Activated T-helper 17 cell treated with anti-CD3 and anti-CD28 coated beads, Interleukin-2, amount 50 U/mL, for 72 hours (primary cell): ENCODE measurements at regions not wholly inside any gene's neighbourhood (a gene's known extent, or its start where the extent isn't known, plus 50 kb on each side); places are given as distances from the start of the nearest gene placed in this dataset.
"Not testable (repeated sequence)": the region's sequence is repeated elsewhere in the genome, so short reads cannot be mapped to it uniquely, and the experiment has no call there.

Experiments
- ATAC-seq: fragments of 150-1000 bp; cut with Tn5 transposase; replicated peaks from 2 replicates; pipeline ENCODE4 v1.10.0; 2021; ENCODE audit warnings: mild to moderate bottlenecking, moderate library complexity
- H3K27ac Mint-ChIP-seq: one replicate; pipeline ENCODE4 v1.8.0; 2022; ENCODE audit warnings: mixed read lengths
- H3K27me3 Mint-ChIP-seq: one replicate; pipeline ENCODE4 v1.8.0; 2022; ENCODE audit warnings: mixed read lengths
- H3K36me3 Mint-ChIP-seq: one replicate; pipeline ENCODE4 v1.8.0; 2022; ENCODE audit warnings: low read depth, mild to moderate bottlenecking, mixed read lengths
- H3K4me1 Mint-ChIP-seq: one replicate; pipeline ENCODE4 v1.8.0; 2022; ENCODE audit warnings: mixed read lengths
- H3K4me3 Mint-ChIP-seq: one replicate; pipeline ENCODE4 v1.8.0; 2022; ENCODE audit warnings: mild to moderate bottlenecking, mixed read lengths
- H3K9me3 Mint-ChIP-seq: one replicate; pipeline ENCODE4 v1.8.0; 2022; ENCODE audit warnings: mixed read lengths

DNA sequence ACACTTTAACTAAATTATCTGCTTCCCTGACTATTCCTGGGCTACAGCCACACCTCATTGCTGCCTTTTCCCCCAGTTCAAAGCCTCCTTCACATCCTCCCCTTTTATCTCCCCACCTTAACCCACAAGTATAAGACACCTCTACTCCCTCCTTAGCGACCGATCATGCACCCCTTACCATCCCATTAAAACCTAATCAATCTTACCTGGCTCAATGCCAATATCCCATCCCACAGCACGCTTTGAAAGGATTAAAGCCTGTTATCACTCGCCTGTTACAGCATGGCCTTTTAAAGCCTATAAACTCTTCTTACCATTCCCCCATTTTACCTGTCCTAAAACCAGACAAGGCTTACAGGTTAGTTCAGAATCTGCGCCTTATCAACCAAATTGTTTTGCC is 246.6 kb downstream of the ZNF608 start:
- ATAC-seq, H3K36me3 Mint-ChIP-seq, H3K27me3 Mint-ChIP-seq, H3K4me1 Mint-ChIP-seq, H3K4me3 Mint-ChIP-seq, H3K27ac Mint-ChIP-seq, H3K9me3 Mint-ChIP-seq: not testable (repeated sequence)

GRCh38 chr5:124496968-124497367 is 249.5 kb downstream of the ZNF608 start:
- not testable (repeated sequence) for H3K27me3 Mint-ChIP-seq, H3K4me1 Mint-ChIP-seq, H3K4me3 Mint-ChIP-seq, H3K27ac Mint-ChIP-seq, H3K9me3 Mint-ChIP-seq, H3K36me3 Mint-ChIP-seq, ATAC-seq

DNA sequence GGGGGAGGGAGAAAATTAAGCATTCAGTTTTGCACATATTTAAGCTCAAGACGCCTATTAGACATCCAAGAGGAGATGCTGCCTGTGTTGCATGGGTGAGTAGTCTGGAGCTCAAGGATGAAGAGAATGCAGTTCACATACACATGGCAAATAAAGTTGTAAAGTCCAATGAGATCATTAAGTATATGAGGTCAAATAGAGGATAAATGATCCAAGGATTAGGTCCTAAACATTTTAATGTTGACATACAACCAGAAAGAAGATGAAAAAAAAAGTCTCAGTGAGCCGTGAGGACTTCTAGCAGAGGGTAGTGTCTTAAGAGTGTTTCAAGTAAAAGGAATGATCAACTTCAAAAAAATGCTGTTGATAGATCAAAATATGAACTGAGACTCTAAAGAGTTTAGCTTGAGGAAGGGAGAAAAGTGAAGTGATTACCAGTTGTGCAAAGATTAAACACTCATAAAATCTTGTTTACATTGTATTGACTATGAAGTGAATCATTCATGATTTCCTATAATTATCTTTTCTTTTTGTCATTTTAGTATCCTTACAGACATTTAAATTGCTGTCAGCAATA is 251.8 kb downstream of the ZNF608 start:
- no peaks in the 10 kb centered on the region for H3K27me3 Mint-ChIP-seq
- no peaks in the 10 kb centered on the region for H3K36me3 Mint-ChIP-seq
- no peak overlapping the region for H3K4me3 Mint-ChIP-seq
- peaks cover 5% of the 10 kb centered on the region for H3K9me3 Mint-ChIP-seq
- H3K27ac Mint-ChIP-seq, result no peak overlapping the region
- H3K4me1 Mint-ChIP-seq, result no peaks in the 10 kb centered on the region
- no peak for ATAC-seq

- no peak for ATAC-seq
- Mint-ChIP-seq H3K36me3 (no peaks in the 10 kb centered on the region), H3K4me1 (no peaks in the 10 kb centered on the region)
Measured at GRCh38 chr5:124492444-124493224, 253.8 kb downstream of the ZNF608 start.

DNA sequence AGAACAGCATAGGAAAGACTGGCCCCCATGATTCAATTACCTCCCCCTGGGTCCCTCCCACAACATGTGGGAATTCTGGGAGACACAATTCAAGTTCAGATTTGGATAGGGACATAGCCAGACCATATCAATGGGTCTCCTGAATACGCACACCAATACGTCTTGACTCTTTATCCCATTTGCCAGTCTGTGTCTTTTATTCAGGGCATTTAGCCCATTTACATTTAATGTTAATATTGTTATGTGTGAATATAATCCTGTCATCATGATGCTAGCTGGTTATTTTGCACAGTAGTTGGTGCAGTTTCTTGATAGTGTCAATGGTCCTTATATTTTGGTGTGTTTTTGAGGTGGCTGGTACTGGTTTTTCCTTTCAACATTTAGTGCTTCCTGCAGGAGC is 256.1 kb downstream of the ZNF608 start:
- not testable (repeated sequence) for H3K27me3 Mint-ChIP-seq, H3K9me3 Mint-ChIP-seq, H3K4me3 Mint-ChIP-seq, ATAC-seq, H3K36me3 Mint-ChIP-seq, H3K4me1 Mint-ChIP-seq, H3K27ac Mint-ChIP-seq

More at GRCh38 chr5:124492444-124493224, 253.8 kb downstream of the ZNF608 start:
- Mint-ChIP-seq H3K4me3 (no peak overlapping the region), H3K27ac (no peak overlapping the region), H3K9me3 (peaks cover 9% of the 10 kb centered on the region), H3K27me3 (no peaks in the 10 kb centered on the region)

- ATAC-seq, result no peak
- Mint-ChIP-seq H3K27ac (no peak overlapping the region), H3K4me3 (no peak overlapping the region)
Measured at GRCh38 chr5:124481419-124481818, 265.0 kb downstream of the ZNF608 start.

DNA sequence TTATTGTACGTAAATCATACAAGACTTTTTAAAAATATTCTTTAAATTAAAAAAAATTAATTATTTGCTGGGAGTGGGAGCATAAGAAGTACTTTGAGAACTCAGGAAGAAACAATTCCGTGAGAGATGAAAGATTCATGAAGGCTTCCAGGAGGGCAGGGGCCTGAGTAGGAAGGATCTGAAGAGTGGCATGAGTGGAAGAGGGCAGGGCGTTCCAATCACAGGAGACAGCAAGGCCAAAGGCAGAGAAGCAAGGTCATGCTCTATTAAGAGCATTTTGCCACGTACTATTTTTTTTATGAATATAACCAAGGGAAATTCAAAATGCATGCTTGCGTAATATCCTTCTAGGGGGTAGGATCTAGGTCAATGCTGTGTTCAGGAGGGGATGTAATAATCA is 265.5 kb downstream of the ZNF608 start:
- ATAC-seq, result no peak
- Mint-ChIP-seq H3K36me3 (no peaks in the 10 kb centered on the region), H3K4me3 (no peak overlapping the region), H3K4me1 (no peaks in the 10 kb centered on the region), H3K9me3 (no peaks in the 10 kb centered on the region), H3K27ac (no peak overlapping the region), H3K27me3 (no peaks in the 10 kb centered on the region)

More at GRCh38 chr5:124481419-124481818, 265.0 kb downstream of the ZNF608 start:
- Mint-ChIP-seq H3K36me3 (no peaks in the 10 kb centered on the region), H3K9me3 (no peaks in the 10 kb centered on the region), H3K4me1 (no peaks in the 10 kb centered on the region), H3K27me3 (no peaks in the 10 kb centered on the region)

DNA sequence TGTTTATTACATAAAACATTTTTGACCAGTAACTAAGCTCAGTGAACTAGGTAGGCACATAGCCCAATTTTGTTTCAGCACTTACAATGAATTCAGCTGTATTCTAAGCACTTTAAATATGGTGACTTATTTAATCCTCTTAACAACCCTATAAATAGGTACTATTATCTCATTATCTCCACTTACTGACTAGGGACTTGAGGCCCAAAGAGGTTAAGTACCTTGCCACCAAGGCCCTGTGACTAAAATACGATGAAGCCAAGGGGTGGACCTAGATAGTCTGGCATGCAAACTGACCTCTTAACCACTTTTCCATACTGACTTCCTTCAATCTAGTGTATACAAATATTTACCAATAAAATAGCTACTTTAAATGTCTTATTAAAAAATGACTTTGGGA is 266.4 kb downstream of the ZNF608 start:
- no peak for ATAC-seq
- no peaks in the 10 kb centered on the region for H3K4me1 Mint-ChIP-seq
- no peaks in the 10 kb centered on the region for H3K27me3 Mint-ChIP-seq
- no peaks in the 10 kb centered on the region for H3K36me3 Mint-ChIP-seq
- H3K9me3 Mint-ChIP-seq, result no peaks in the 10 kb centered on the region
- H3K27ac Mint-ChIP-seq, result no peak overlapping the region
- H3K4me3 Mint-ChIP-seq, result no peak overlapping the region

DNA sequence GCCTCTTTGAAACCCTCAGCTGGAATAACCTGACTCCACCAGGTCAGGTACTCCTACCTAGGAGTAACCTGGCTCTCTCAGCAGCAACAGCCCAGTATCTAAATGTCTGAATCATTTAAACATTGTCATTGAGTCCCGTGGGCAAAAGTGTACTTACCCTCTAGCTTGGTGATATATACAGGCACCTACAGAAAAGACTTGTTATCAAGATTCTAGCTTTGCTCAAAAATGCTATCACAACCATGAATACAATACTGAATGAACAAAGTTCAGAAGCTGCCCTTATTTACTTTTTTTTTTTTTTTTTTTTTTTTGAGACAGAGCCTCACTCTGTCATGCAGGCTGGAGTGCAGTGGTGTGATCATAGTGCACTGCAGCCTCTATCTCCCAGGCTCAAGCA is 268.2 kb downstream of the ZNF608 start:
- Mint-ChIP-seq H3K36me3 (no peaks in the 10 kb centered on the region), H3K4me1 (no peaks in the 10 kb centered on the region), H3K27ac (no peak overlapping the region), H3K4me3 (no peak overlapping the region), H3K9me3 (no peaks in the 10 kb centered on the region), H3K27me3 (no peaks in the 10 kb centered on the region)
- ATAC-seq, result no peak

GRCh38 chr5:124477577-124477976 is 268.9 kb downstream of the ZNF608 start:
- no peak for ATAC-seq
- H3K4me1 Mint-ChIP-seq, result no peaks in the 10 kb centered on the region
- no peaks in the 10 kb centered on the region for H3K27me3 Mint-ChIP-seq
- no peaks in the 10 kb centered on the region for H3K9me3 Mint-ChIP-seq
- no peaks in the 10 kb centered on the region for H3K36me3 Mint-ChIP-seq
- no peak overlapping the region for H3K27ac Mint-ChIP-seq
- no peak overlapping the region for H3K4me3 Mint-ChIP-seq

DNA sequence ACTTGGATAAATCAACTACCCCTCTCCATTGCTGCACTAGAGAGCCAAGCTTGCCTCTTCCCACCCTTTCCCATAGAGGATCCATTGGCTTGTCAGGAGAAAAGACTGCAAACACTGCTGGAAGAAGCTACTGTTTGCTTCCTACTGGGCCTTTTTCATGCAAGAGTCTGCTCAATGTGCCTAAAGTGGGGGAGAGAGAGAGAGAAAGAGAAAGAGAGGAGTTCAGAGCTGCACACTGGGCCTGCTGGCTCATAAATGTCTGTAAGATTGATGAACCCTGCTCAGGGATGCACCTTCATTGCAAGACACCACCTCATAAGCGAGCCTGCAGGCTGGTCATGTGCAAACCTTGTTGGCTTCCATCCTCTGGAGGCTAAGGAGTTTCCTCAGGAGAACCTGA is 269.4 kb downstream of the ZNF608 start:
- no peak overlapping the region for H3K27ac Mint-ChIP-seq
- H3K9me3 Mint-ChIP-seq, result no peaks in the 10 kb centered on the region
- no peak overlapping the region for H3K4me3 Mint-ChIP-seq
- H3K36me3 Mint-ChIP-seq, result no peaks in the 10 kb centered on the region
- ATAC-seq, result no peak
- no peaks in the 10 kb centered on the region for H3K4me1 Mint-ChIP-seq
- H3K27me3 Mint-ChIP-seq, result no peaks in the 10 kb centered on the region

DNA sequence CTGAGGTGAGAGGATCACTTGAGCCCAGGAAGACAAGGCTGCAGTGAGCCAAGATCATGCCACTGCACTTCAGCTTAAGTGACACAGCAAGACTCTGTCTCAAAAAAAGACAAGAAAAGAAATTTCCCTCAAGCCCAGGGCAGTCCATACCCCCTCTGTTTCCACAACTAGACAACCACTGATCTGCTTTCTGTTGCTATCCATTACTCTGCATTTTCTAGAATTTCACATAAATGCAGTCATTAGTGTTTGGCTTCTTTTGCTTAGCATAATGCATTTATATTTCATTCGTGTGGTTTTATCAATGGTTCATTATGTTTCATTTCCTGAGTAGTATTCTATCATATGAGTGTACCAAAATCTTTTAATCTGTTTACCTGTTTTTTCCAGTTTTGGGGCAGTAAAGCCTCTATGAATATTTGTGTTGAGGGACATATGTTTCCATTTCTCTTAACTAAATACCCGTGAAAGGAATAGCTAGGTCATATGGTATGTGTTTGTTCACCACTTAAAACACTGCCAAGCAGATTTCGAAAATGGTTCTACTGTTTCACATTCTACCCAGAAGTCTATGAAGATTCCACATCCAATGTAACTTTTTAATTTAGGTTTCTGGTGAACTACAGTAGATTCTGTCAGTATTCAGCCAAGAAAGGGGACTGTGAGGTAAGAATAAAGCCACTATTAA is 271.8 kb downstream of the ZNF608 start:
- Mint-ChIP-seq H3K27me3 (no peaks in the 10 kb centered on the region), H3K4me1 (no peaks in the 10 kb centered on the region), H3K4me3 (no peak overlapping the region), H3K27ac (no peak overlapping the region), H3K9me3 (no peaks in the 10 kb centered on the region), H3K36me3 (no peaks in the 10 kb centered on the region)
- ATAC-seq, result no peak

GRCh38 chr5:124468671-124469411 is 277.6 kb downstream of the ZNF608 start:
- H3K27me3 Mint-ChIP-seq, result no peaks in the 10 kb centered on the region

GRCh38 chr5:124467745-124468144 is 278.7 kb downstream of the ZNF608 start:
- Mint-ChIP-seq H3K4me1 (no peaks in the 10 kb centered on the region), H3K27me3 (no peaks in the 10 kb centered on the region), H3K36me3 (no peaks in the 10 kb centered on the region), H3K9me3 (peaks cover 4% of the 10 kb centered on the region), H3K4me3 (no peak overlapping the region), H3K27ac (no peak overlapping the region)
- ATAC-seq, result no peak

More at GRCh38 chr5:124468671-124469411, 277.6 kb downstream of the ZNF608 start:
- ATAC-seq, result no peak
- Mint-ChIP-seq H3K36me3 (no peaks in the 10 kb centered on the region), H3K27ac (no peak overlapping the region), H3K9me3 (no peaks in the 10 kb centered on the region), H3K4me1 (no peaks in the 10 kb centered on the region), H3K4me3 (no peak overlapping the region)
